ENCODE measurements at regions not wholly inside any gene's neighbourhood (a gene's known extent, or its start where the extent isn't known, plus 50 kb on each side); places are given as distances from the start of the nearest gene placed in this dataset.

DNA sequence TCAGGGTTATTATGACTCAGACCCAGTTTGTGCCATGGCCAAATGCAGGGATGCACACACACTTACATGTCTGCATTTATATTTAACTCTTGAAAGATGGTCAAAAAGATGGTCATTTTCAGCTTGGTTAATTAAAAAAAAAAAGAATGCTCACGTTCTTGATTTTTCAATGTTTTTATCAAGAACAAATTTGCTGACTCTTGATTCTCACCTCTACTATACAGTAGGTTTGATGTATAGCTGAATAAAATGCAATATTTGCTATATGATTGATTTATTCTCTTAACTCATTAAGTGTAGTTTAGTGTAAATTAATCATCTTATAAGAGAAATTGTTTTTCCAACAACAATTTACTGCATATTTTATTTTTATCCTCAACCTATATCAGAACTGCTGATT, 160.4 kb downstream of the SLIT2 start:
- DNase-seq = no peak

DNA sequence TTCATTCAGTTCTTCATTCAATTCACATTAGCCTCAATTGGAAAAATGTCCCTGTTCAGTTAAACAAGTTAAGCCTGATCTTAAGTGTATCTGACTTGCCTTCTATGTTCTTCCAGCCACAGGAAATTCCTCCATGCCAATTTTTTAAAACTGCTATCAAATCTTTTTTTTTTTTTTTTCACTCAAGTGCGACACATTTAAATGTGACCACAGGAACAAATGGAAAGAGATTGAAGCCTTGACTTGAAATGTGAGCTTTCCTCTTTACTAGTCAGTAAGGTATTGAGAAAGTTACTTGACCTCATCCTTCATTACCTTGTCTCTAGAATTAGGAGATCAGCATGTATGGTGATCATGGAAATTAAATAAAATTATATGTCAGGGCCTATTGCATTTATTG, 165.1 kb downstream of the SLIT2 start:
- no peak for DNase-seq

DNA sequence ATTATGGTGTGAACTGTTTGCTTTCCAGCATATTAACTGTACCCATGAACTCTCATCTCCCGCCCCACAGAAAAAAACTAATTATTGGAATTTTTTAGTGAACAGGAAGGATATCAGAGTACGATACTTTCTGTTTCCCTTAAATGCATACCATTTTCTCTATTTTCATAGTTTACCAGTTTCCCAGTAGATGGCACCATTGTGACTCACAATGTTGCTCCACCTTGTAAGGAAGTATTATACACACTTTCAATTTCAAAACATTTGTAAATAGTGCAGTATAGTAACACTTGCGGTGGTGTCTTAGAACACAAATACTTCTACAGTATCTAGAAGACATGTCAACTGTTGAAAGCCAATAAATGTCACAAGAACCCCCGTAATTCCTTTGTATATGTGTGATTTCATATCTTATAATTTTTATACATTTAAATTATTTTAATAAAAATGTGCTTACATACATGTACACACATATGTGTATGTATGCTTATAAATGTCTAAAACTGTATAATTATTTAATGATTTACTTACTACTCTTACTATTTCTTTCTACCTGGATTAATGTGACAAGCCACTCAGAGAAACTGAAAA, 167.3 kb downstream of the SLIT2 start:
- DNase-seq = no peak

DNA sequence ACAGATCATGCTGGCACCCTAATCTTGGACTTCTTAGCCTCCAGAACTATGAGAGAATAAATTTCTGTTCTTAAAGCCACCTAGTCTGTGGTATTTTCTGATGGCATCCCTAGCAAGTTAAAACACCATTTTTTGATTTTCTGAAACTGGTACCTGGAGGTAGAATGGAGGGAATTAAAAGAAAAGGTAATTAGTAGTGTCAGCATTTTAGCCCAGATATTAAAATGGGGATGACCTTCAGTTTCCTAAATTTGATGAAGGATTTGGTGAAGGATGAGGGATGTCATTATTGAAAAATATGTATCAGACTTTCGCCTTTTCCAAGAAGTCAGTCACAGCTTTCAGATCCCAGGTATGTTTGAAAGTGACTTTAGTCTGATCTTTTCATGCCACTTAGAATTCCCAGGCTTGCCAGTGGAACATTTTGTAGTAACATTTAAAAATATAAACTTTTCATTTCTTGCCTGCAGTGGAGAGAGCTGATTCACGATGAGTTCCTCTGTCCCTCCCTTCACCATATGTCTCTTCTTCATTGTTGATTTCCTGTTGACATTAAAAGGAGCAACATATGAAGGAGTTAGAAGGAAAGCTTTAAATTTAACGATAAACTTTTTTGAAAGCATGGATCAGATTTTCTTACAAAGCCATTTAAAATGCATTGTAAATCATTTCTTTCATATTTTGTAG, 169.4 kb downstream of the SLIT2 start:
- DNase-seq = no peak

DNA sequence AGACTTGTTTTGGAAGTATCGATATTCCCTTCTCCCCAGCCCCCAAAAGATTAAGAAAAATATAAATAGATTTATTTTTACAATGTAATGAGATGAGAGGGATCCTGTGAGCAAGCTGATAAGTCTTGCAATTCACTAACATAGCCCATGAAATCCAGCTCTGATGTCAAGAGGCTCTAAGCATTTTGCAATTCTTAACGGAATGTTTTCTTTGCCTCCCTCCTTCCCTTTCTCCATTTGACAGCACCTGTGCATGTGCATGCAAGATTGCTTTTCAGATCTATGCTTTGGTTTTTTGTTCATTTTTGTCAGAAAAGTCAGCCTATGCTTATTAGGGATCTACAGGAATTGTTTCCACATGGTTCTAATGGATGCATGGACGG, 169.9 kb downstream of the SLIT2 start:
- no peak for DNase-seq

DNA sequence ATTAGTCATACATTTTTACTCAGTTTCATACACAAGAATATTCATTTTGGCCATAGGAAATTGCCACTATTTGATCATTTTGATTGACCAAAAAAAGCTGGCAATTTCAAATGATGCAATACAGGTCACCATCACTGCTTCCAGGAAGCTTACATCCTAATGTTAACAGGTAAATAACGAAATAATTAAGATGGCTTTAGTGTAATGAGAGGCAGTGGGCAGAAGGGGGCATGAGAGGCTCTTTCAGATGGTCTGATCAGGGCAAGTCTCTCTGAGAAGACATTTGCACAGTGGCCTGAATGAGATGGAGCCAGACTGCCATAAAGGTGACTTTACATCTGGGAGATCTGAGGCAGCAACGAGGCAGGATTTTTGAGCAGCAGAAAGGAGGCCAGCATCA, 170.7 kb downstream of the SLIT2 start:
- no peak for DNase-seq

DNA sequence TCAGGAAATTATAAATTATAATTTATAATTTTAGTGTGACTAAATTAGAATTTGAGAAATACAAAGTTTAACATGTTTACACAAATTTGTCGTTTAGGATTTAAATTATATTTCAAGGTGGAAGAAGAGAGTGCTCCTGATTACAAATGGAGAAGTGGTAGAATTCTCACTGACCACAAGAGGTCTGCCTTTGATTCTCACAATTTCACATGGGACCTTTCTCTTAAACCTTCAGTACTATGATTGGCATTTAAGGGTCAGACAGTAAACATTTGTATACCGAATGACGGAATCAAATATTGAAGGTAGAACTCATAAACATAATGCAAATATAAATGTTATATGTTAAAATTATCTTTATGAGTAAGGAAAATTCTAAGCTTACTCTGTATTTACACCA, 171.7 kb downstream of the SLIT2 start:
- DNase-seq = no peak

DNA sequence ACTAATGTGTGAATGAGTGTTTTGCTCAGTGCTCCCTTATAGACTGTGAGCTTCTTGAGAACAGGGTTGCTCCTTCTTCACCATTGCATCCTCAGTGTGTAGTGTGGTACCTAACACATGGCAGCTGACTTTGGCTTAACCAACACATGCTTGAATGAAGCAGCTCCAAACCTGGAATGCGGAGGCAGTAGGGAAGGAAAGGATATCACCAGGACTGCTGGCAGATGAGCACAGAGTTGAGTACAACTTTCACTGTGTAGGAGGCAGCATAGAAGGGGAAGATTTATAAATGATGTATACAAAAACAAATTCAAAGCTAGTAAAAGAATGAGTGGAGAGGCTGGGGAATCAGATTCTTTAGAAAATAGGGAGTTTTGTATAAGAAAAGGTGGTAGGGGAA, 174.3 kb downstream of the SLIT2 start:
- no peak for DNase-seq

DNA sequence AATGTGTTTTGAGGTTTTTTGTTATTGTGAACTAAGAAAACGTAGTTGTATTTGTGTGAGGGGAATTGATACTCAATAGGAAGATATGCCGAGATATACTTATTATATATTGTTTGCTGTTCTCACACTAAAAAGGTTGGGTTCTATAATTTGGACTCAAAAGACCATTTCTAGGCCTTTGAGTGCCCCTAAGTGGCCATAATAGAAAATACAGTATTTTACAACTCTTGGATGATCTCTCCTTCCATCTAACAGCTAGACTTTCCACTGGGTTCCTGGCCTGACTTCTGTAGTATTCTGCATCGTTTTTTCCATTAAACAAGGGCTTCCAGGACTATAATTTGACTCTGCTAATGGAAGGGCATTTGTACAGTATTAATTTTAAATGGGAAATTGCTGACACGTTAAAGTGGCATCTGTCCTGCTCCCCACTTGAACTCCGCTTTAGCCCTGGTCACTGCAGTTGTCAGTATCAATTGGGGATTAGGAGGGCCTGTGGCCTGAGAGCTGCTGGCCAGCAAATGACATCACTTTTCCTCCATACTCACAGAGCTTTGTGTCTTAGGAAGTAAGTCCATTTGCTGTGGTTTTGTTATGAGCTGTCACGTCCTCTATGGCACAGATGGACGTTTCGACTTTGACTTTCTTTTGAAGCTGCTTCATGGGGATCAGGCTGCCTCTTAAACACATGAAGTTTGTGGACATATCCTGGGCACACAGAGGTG, 176.9 kb downstream of the SLIT2 start:
- DNase-seq = no peak

DNA sequence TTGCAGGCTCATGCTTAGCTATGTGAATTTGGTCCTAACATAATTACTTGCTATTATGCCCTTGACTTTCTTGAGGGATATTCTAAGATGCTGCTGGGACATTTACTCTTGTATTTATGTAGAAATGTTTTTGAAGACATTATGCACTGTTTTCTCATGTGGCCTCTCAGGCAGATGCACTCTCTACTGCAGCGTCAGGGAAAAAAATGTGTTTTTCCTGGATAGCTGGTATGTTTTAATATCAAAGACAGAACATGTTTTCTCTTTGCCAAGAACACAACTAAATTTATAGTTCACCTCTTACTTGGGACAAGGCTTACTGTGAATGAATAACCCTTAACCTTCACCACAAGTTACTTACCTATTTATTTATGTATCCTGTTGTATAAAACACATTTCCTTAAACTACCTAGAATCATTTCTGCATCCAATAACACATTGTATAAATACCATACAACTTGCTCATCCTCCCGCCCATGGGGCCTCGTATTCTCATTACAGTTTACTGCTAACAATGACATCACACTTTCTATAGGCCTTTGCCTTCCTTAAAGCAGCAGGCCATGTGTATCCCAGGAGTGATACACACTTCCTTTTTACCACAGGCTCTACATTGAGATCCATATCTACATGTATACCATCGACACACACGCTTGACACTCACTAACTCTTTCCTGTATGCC, 178.7 kb downstream of the SLIT2 start:
- no peak for DNase-seq

DNA sequence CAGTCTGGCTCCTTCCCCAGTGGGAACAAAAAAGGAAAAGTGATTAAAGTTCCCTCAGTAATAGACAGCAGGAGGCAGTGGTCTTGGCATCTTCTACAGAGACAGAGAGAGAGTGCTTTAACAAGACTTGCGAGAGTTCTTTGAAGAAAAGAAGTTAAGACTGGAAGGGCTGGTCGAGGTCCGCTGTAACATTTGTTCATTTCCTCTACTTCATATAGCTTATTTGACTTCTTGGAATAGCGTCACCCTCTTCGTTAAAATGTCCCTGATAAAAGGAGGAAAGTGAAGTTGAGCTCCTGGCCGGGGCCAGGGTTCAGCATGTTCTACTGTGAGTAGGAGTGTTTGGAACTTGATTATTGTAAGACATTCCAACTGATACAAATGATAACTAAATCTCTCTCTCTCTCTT, 179.8 kb downstream of the SLIT2 start:
- no peak for DNase-seq

DNA sequence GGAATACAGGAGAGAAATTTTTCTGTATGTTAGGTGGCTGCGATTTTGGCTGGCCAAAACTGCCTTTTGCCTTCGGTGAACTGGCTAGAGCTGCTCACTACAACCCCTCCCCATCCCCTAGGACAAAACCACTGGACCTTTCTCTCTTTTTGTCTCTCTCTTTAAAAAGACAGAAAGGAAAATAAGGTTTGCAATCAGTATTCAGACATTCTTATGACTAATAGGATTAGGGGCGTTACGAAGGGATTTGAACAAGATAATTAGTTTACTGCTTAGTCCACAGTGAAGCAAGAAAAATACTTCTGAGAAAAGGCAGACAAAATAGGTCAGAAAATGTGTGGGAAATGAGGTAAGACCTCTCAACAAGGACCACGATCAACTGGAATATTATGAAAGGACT, 180.4 kb downstream of the SLIT2 start:
- no peak for DNase-seq

DNA sequence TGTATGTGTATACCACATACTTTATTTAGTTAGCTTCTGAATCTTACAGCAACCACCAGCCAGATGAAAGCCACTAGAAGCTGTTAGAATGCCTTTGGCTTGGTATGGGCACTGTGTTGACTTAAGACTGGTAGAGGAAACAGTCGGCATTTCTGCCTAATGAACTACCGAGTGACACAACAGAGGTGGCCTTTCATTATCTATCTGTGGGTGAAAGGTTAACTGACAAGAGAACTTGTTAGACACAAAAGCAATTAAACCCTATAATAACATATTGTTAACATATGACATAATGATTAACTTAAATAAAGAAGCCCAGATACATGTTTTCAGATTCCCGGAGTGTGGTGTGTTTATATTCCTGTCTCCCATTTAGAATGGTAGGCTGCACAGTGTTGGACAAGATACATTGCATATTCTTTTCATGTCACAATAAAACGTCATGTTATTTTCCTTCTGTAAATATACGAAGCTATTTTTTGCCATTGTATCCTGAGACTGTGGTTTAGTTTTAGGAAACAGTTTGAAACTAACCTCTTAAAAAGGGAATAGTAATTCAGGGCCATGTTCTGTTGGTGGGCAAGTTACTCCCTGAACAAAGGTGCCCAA, 181.5 kb downstream of the SLIT2 start:
- no peak for DNase-seq

DNA sequence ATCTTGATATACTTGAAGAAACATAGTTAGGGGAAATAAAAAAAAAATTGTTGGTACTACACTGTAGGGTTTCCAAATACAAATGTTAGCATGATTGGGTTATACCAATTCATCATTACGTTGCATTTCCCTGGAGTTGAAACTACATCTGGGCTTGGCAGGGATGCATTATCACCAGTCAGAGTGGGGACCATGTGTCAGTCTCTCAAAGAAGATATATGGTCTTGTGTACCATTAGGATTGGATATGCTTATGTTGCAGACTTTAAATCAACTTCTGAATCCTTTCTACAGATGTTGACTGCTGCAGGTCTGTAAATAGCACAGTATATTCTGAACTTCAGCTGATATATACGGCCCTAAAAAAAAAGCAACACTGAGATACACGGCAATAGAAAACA, 188.5 kb downstream of the SLIT2 start:
- DNase-seq = no peak

DNA sequence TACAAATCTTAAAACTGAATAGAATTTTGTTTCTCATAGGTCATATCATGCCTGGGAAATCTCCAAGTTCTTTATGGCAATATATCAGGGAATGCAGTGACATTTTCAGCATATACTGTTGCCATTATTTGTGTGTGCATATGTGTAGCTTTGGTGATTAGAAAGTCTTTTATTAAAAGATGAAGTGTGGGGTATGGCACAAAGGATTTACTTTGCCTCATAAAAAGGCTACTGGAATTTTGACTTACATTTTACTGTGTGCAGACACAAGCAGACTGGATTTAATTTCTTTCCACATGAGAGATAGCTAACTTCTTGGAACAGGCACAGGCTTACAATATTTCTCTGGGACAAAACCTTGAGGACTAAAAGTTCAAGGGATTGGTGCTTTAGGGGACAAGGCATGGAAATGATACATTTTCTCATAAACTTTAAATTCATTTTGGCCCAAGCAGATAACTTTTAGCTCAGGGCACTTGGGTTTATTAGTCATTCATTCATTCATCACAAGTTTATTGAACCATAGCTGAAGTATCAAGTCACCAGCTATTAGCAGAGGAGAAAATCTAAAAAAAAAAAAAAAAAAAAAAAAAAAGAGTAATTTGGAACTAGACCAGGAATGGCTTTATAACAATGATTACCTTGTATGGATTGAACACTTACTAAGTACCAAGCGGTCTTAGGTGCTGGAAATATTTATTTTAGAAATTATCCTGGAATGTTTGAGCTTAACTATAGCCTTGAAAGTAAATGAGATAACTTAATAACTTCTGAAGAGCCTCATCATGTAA, 191.5 kb downstream of the SLIT2 start:
- DNase-seq = no peak

DNA sequence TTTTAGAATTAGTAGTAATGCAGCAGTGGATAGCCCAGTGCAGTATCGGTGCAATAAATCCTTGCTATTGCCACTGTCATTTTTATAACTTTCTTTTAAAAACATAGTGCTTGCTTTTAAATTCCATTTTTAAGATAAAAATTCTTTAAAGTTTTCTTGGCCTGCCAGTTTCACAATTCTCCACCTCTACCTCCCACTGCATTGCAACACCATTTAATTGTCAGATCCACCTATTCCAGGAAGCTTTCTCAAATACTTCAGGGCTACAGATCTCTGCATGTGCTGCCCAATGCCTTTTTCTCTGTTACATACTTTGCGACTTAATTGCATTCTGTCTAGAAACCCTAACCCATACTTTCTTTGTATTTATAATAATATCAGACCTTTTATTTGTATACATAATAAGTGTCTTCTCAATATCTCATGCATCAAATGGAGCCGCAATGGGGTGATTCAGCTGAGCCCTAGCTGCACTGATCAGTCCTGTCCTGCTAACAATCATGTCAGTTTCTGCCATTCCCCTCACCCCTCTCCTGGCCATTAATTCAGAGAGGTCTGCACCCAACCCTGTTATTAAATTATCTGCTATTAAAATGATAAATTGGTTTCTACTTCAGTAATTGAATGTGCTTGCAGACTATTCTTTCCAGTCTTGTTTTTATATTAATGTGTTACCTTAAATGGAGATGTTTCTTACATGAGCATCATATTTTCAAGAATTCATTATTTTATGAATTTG, 193.1 kb downstream of the SLIT2 start:
- DNase-seq = no peak

DNA sequence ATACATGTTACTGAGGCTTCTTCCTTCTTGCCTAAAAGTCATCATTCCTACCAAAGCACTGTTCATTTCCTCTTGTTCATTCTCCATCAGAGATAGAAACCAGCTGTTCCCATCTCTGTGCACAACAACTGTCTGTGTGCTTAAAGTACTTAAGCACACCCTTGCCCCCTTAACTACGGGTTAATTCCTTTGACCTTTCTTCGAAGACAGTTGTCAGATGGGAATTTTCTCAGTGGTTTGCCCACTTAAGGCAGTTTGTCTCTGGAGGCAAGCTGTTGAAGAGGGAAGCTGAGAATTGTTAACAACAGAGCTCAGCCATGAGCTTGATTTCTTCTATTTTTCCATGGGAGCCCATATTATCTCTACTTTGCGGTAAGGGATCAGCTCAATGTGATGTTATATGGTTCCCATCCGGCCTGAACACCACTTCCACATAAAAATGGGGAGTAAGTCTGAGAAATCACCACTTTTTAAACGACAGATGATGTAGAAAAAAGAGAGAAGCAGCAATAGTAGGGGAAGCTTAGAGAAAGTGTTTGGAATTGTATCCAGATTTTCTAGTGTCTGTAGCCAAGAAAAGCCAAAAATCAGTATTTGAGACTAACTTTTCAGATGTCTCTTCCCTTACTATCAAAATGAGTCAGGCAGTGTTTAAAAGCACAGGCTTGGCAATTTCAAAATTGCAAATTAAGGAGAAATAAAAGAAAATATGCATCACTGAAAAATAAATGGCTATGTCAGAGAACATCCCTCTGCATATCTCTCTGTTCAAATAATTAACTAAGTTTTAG, 194.4 kb downstream of the SLIT2 start:
- no peak for DNase-seq

DNA sequence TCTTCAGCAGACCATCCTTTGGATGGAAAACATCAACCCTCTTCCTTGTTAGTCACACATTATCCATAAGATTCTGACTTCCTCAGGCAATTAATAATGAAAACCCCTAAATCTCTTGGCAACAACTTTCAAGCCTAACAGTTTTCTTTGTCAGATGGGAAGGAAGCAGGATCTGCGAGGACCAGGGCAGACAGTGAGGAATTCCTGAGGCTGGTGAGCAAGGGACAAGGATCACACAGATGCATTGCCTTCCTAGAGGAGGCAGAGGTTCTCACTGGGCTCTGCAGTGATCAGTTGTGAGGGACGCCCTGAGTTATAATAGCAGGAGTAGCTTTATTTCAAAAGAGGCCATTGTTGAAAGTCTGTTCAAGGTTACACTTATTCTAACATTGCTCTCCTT, 195.4 kb downstream of the SLIT2 start:
- DNase-seq = no peak

DNA sequence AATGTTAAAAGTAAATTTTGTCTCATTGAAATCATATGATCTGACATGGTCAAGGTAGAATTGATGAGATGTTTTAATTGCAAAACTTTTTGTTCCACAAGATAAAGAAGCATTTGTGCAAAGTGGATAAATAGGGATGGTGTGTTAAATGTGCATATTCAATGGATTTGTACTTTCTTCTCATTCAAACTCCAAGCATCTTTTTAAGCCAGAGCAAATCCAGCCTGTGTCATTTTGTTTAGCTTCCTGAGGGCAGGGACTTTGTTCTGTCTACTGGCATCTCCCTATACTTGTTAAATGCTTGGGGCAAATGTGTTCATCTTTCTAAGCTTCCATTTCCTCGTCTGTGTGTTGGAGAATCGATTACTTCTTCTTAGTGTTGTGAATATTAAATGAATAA, 200.3 kb downstream of the SLIT2 start:
- DNase-seq = no peak

DNA sequence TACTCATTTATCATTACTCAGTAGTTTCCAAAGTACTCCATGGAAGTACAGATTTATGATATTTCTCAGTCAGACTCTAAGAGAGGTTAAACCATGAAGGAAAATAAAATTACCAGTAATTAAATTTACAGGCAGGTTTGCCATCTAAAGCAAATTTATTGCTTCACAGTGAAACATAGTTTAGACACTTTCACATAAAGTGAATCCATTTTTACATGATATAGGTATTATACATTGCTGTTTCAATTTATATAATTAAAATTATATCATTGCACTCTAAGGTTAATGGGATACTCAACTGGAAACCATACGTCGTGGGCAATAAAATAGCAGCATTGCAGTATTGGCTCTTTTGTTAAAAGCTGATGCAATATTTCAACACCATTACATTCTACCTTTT, 202.8 kb downstream of the SLIT2 start:
- DNase-seq = no peak

DNA sequence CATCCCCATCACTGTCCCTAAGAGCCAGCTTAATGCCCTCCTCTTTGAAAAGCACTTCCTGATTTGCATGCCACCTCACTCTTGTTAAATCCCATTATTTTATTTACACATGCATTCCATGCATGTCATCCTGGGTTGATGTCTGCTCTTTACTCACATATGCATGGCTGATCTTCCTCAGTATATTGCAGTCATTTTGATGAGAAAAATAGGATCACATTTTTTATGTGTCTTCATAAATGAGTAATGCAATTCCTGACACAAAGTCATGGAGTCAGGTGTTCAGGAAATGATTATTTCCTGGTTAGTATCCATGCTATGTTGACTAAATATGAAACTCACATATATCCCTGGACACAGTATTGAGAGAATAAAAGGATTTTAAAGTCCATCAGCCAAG, 204.7 kb downstream of the SLIT2 start:
- DNase-seq = no peak
